Glutamatergic neuron (in vitro differentiated cells): ENCODE measurements at regions not wholly inside any gene's neighbourhood (a gene's known extent, or its start where the extent isn't known, plus 50 kb on each side); places are given as distances from the start of the nearest gene placed in this dataset.

ENCODE experiments used
- DNase-seq: peaks from one replicate; pipeline ENCODE4 v3.0.0; 2022
- H3K27ac Mint-ChIP-seq: one replicate; pipeline ENCODE4 v1.8.0; 2020; ENCODE audit warnings: mild to moderate bottlenecking, mixed read lengths, inconsistent platforms; ENCODE audit not compliant: unreplicated experiment
- H3K27me3 Mint-ChIP-seq: one replicate; pipeline ENCODE4 v1.8.0; 2020; ENCODE audit warnings: mild to moderate bottlenecking, moderate library complexity, mixed read lengths, inconsistent platforms; ENCODE audit not compliant: unreplicated experiment
- H3K36me3 Mint-ChIP-seq: one replicate; pipeline ENCODE4 v1.8.0; 2020; ENCODE audit warnings: mild to moderate bottlenecking, mixed read lengths, inconsistent platforms; ENCODE audit not compliant: unreplicated experiment
- H3K4me1 Mint-ChIP-seq: one replicate; pipeline ENCODE4 v1.8.0; 2020; ENCODE audit warnings: mild to moderate bottlenecking, low read depth, mixed read lengths, inconsistent platforms; ENCODE audit not compliant: unreplicated experiment
- H3K4me3 Mint-ChIP-seq: one replicate; pipeline ENCODE4 v1.8.0; 2020; ENCODE audit warnings: mild to moderate bottlenecking, mixed read lengths, inconsistent platforms; ENCODE audit not compliant: unreplicated experiment
- H3K9me3 Mint-ChIP-seq: one replicate; pipeline ENCODE4 v1.8.0; 2020; ENCODE audit warnings: mild to moderate bottlenecking, moderate library complexity, mixed read lengths, inconsistent platforms; ENCODE audit not compliant: unreplicated experiment
- TF ChIP-seq, protein P1 (sequence below): fragments of 200-600 bp; sonication (generic); IDR thresholded peaks from one replicate; pipeline ENCODE4 v1.5.0; 2021; ENCODE audit not compliant: partially characterized antibody, unreplicated experiment

DNA sequence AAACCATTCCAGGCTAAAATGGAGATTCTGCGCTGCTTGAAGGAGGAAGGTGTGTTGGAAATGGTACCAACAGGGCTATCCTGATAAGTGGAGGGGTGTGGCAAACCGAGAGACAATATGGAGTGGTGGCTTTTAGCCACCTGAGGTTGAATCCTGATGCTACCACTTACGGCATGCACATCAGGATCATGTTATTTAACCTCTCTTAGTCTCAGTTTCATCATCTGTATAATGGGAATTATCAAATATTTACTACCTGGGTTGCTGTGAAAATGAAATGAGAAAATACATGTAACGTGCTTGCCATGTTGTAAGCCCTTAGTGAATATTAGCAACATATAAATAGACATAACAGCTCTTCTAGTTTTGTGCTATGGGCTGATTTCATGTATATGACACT, 117.1 kb downstream of the TBX19 start:
- H3K27me3 Mint-ChIP-seq: peaks cover 3% of the 10 kb centered on the region
- no peak overlapping the region for H3K4me3 Mint-ChIP-seq
- DNase-seq: no peak
- peaks cover 6% of the 10 kb centered on the region for H3K4me1 Mint-ChIP-seq
- no peaks in the 10 kb centered on the region for H3K36me3 Mint-ChIP-seq
- no peak overlapping the region for H3K27ac Mint-ChIP-seq
- TF ChIP-seq, protein P1, sequence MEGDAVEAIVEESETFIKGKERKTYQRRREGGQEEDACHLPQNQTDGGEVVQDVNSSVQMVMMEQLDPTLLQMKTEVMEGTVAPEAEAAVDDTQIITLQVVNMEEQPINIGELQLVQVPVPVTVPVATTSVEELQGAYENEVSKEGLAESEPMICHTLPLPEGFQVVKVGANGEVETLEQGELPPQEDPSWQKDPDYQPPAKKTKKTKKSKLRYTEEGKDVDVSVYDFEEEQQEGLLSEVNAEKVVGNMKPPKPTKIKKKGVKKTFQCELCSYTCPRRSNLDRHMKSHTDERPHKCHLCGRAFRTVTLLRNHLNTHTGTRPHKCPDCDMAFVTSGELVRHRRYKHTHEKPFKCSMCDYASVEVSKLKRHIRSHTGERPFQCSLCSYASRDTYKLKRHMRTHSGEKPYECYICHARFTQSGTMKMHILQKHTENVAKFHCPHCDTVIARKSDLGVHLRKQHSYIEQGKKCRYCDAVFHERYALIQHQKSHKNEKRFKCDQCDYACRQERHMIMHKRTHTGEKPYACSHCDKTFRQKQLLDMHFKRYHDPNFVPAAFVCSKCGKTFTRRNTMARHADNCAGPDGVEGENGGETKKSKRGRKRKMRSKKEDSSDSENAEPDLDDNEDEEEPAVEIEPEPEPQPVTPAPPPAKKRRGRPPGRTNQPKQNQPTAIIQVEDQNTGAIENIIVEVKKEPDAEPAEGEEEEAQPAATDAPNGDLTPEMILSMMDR: no peak
- no peaks in the 10 kb centered on the region for H3K9me3 Mint-ChIP-seq

DNA sequence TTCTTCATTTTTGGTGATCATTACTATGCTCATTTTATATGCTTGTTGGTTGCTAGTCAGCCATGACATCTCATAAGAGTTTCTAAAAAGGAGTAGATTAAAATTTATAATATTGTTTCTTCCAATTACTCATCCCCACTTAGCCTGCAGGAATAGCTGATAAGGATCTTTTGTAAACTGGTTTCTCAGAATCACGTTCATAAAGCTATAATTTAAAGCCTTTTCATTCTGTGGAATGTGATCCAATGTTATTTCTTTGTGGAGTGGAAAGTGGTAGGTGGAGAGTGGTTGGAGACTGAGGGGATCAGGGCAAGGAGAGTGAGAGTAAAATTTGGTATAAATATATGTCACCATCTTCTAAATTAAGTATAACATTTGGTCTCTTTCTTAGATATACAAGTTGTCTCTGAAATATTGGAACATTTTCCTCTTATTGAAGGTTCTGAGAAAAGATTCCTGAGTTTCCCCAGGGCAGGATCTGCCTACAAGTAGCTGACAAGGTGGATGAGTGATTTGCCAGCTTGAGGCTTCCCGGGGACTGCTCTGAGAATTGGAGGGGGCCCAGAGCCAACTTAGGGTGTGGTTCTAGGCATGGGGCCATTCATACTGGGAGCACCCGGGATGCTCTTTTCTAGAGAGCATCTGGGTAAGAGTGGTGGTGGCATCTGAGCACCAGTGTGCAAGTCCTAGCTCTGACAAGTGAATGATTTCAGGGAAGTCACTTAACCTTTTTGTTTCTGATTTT, 116.4 kb downstream of the TBX19 start:
- Mint-ChIP-seq H3K27ac (no peak overlapping the region), H3K4me1 (peaks cover 6% of the 10 kb centered on the region), H3K9me3 (no peaks in the 10 kb centered on the region), H3K36me3 (no peaks in the 10 kb centered on the region), H3K27me3 (peaks cover 5% of the 10 kb centered on the region), H3K4me3 (no peak overlapping the region)
- TF ChIP-seq, protein P1: no peak
- no peak for DNase-seq

DNA sequence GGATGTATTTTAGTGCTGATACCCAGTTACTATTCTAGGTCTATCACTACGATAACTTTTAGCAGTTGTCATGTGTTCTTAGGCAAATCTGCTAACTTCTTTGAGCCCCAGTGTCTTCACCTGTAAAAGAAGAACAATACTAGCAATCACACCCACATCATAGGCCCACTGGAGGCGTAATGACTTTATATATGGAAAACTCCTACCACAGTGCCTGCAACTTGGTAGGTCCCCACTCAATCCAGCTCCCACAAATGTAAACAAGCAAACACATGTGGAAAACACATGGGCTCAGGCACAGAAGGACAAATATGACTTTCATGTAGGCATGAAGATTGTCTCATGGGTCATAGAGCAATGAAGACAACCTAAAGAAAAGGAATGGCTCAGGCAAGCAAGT, 115.8 kb downstream of the TBX19 start:
- DNase-seq: no peak
- Mint-ChIP-seq H3K27ac (no peak overlapping the region), H3K9me3 (no peaks in the 10 kb centered on the region), H3K36me3 (no peaks in the 10 kb centered on the region), H3K4me3 (no peak overlapping the region), H3K27me3 (peaks cover 5% of the 10 kb centered on the region), H3K4me1 (peaks cover 6% of the 10 kb centered on the region)
- TF ChIP-seq, protein P1: no peak

DNA sequence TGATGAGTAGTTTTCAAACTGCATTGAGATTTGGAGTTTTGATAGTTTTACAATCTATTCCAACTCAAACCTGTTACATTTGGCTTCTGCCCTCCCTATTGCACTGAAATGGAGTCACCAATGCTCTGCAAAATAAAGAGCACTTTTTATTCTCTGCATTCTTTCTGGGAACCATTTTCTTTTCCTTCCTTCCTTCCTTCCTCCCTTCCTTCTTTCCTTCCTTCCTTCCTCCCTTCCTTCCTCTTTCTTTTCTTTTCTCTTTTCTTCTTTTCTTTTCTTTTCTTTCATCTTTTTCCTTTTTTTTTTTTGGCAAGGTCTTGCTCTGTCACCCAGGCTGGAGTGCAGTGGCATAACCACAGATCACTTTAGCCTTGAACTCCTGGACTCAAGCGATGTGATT, 114.2 kb downstream of the TBX19 start:
- no peaks in the 10 kb centered on the region for H3K9me3 Mint-ChIP-seq
- no peak for DNase-seq
- peaks cover 6% of the 10 kb centered on the region for H3K4me1 Mint-ChIP-seq
- H3K36me3 Mint-ChIP-seq: no peaks in the 10 kb centered on the region
- no peak overlapping the region for H3K4me3 Mint-ChIP-seq
- H3K27ac Mint-ChIP-seq: no peak overlapping the region
- peaks cover 5% of the 10 kb centered on the region for H3K27me3 Mint-ChIP-seq
- TF ChIP-seq, protein P1: no peak

DNA sequence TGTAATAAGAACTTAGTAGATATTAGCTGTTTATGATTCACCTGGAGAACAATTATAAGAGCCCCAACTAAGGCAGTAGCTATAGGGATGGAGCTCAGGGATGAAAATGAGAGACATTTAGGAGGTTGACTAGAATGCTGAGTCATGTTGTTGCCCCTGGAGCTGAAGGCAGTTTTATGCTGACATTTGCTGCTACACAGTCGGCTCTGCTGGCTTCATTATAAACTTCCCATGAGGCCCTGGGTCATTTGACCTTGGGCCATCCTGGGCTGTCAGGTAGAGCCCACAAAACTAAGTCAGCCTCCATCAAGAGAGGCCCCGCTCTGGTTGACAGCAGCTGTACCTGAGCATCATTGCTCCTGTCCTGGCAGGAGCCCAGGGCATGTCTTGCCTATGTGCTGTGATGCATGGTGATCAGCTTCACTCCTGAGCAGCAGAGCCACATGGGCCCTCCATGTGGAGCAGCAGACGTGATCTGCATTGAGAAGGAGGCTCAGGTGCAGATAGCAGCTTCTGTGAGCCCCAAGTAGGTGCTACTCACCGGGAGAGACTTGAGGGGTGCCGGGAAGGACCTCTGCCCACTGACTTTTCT, 112.4 kb downstream of the TBX19 start:
- Mint-ChIP-seq H3K27ac (no peak overlapping the region), H3K27me3 (peaks cover 5% of the 10 kb centered on the region), H3K9me3 (no peaks in the 10 kb centered on the region), H3K4me1 (no peaks in the 10 kb centered on the region), H3K36me3 (no peaks in the 10 kb centered on the region), H3K4me3 (no peak overlapping the region)
- TF ChIP-seq, protein P1: no peak
- DNase-seq: no peak
